Panc1 (cell line): ENCODE measurements at regions not wholly inside any gene's neighbourhood (a gene's known extent, or its start where the extent isn't known, plus 50 kb on each side); places are given as distances from the start of the nearest gene placed in this dataset.
"Not testable (repeated sequence)": the region's sequence is repeated elsewhere in the genome, so short reads cannot be mapped to it uniquely, and the experiment has no call there.

Source experiments
- POLR2AphosphoS5 ChIP-seq: IDR thresholded peaks from 2 replicates; pipeline ENCODE4 v1.6.1; 2012; ENCODE audit warnings: mild to moderate bottlenecking, low read depth, low read length, moderate library complexity
- TF ChIP-seq, protein P1 (sequence below): fragments of 450-650 bp; IDR thresholded peaks from 2 replicates; pipeline ENCODE4 v1.5.1; 2017; ENCODE audit warnings: mild to moderate bottlenecking
- TF ChIP-seq, protein P2 (sequence below), 2 experiments: IDR thresholded peaks; 2 replicates each; pipeline ENCODE4 v1.6.1; 2011 to 2012; ENCODE audit warnings: low read depth in 2 of 2, control low read depth in 1 of 2, low read length in 1 of 2, mild to moderate bottlenecking in 1 of 2, moderate library complexity in 1 of 2; ENCODE audit not compliant: insufficient read depth in 1 of 2

DNA sequence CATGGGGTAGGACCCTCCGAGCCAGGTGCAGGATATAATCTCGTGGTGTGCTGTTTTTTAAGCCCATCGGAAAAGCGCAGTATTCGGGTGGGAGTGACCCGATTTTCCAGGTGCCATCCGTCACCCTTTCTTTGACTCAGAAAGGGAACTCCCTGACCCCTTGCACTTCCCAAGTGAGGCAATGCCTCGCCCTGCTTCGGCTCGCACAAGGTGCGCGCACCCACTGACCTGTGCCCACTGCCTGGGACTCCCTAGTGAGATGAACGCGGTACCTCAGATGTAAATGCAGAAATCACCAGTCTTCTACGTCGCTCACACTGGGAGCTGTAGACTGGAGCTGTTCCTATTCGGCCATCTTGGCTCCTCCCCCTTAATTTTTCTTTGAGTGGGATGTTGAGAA is 382.9 kb upstream of the ISX start:
- TF ChIP-seq POLR2AphosphoS5: not testable (repeated sequence)
- TF ChIP-seq, protein P1, sequence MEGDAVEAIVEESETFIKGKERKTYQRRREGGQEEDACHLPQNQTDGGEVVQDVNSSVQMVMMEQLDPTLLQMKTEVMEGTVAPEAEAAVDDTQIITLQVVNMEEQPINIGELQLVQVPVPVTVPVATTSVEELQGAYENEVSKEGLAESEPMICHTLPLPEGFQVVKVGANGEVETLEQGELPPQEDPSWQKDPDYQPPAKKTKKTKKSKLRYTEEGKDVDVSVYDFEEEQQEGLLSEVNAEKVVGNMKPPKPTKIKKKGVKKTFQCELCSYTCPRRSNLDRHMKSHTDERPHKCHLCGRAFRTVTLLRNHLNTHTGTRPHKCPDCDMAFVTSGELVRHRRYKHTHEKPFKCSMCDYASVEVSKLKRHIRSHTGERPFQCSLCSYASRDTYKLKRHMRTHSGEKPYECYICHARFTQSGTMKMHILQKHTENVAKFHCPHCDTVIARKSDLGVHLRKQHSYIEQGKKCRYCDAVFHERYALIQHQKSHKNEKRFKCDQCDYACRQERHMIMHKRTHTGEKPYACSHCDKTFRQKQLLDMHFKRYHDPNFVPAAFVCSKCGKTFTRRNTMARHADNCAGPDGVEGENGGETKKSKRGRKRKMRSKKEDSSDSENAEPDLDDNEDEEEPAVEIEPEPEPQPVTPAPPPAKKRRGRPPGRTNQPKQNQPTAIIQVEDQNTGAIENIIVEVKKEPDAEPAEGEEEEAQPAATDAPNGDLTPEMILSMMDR: not testable (repeated sequence)
- TF ChIP-seq, protein P2, sequence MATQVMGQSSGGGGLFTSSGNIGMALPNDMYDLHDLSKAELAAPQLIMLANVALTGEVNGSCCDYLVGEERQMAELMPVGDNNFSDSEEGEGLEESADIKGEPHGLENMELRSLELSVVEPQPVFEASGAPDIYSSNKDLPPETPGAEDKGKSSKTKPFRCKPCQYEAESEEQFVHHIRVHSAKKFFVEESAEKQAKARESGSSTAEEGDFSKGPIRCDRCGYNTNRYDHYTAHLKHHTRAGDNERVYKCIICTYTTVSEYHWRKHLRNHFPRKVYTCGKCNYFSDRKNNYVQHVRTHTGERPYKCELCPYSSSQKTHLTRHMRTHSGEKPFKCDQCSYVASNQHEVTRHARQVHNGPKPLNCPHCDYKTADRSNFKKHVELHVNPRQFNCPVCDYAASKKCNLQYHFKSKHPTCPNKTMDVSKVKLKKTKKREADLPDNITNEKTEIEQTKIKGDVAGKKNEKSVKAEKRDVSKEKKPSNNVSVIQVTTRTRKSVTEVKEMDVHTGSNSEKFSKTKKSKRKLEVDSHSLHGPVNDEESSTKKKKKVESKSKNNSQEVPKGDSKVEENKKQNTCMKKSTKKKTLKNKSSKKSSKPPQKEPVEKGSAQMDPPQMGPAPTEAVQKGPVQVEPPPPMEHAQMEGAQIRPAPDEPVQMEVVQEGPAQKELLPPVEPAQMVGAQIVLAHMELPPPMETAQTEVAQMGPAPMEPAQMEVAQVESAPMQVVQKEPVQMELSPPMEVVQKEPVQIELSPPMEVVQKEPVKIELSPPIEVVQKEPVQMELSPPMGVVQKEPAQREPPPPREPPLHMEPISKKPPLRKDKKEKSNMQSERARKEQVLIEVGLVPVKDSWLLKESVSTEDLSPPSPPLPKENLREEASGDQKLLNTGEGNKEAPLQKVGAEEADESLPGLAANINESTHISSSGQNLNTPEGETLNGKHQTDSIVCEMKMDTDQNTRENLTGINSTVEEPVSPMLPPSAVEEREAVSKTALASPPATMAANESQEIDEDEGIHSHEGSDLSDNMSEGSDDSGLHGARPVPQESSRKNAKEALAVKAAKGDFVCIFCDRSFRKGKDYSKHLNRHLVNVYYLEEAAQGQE (IDR thresholded peaks at IDR 0.05; ENCODE audit: insufficient read depth in 1 of 2, low read depth in 2 of 2, low read length in 1 of 2): not testable (repeated sequence)
